Neural cell (in vitro differentiated cells): ENCODE measurements at regions not wholly inside any gene's neighbourhood (a gene's known extent, or its start where the extent isn't known, plus 50 kb on each side); places are given as distances from the start of the nearest gene placed in this dataset.

ENCODE experiments used
- H2AFZ ChIP-seq: fragments of 200-600, 300-800 bp; sonication (generic), shearing (Covaris generic); 2 replicates; pipeline ENCODE4 v1.6.0; 2014; ENCODE audit warnings: low read depth, mild to moderate bottlenecking, antibody characterized with exemption, low read length, moderate library complexity
- H3F3A ChIP-seq: fragments of 200-600 bp; shearing (Covaris generic); 2 replicates; pipeline ENCODE4 v1.6.1; 2016; ENCODE audit warnings: mild to moderate bottlenecking, moderate library complexity, mixed read lengths, antibody characterized with exemption, low read length; ENCODE audit not compliant: insufficient read depth, poor library complexity, severe bottlenecking
- H3K27ac ChIP-seq: fragments of 200-600, 300-800 bp; sonication (generic), shearing (Covaris generic); 2 replicates; pipeline ENCODE4 v1.5.1; 2014; ENCODE audit warnings: mild to moderate bottlenecking, low read length, moderate library complexity
- H3K27me3 ChIP-seq: fragments of 300-800, 200-600 bp; sonication (generic), shearing (Covaris generic); 2 replicates; pipeline ENCODE4 v1.6.0; 2014; ENCODE audit warnings: mild to moderate bottlenecking, low read depth, low read length, moderate library complexity; ENCODE audit not compliant: insufficient read depth
- H3K36me3 ChIP-seq: fragments of 300-800, 200-600 bp; sonication (generic), shearing (Covaris generic); 2 replicates; pipeline ENCODE4 v1.5.1; 2014; ENCODE audit warnings: mild to moderate bottlenecking, antibody characterized with exemption, low read length, moderate library complexity; ENCODE audit not compliant: insufficient read depth
- H3K4me2 ChIP-seq: fragments of 300-800, 200-600 bp; sonication (generic), shearing (Covaris generic); 2 replicates; pipeline ENCODE4 v1.6.0; 2014; ENCODE audit warnings: mild to moderate bottlenecking, low read length
- H3K4me3 ChIP-seq: fragments of 300-800, 200-600 bp; sonication (generic), shearing (Covaris generic); 2 replicates; pipeline ENCODE4 v1.5.1; 2014; ENCODE audit warnings: mild to moderate bottlenecking, low read length, moderate library complexity
- H3K79me2 ChIP-seq: fragments of 200-600 bp; shearing (Covaris generic); replicated peaks from 2 replicates; pipeline ENCODE4 v1.6.0; 2014; ENCODE audit warnings: mild to moderate bottlenecking, low read length, moderate library complexity; ENCODE audit not compliant: insufficient read depth
- H3K9ac ChIP-seq: fragments of 300-800, 200-600 bp; sonication (generic), shearing (Covaris generic); 2 replicates; pipeline ENCODE4 v1.6.1; 2016; ENCODE audit warnings: mild to moderate bottlenecking, low read length, mixed read lengths
- H3K9me2 ChIP-seq: fragments of 200-600 bp; shearing (Covaris generic); 2 replicates; pipeline ENCODE4 v1.6.1; 2016; ENCODE audit warnings: mild to moderate bottlenecking, low read length, mixed read lengths; ENCODE audit not compliant: insufficient read depth
- H3K9me3 ChIP-seq: fragments of 200-600, 300-800 bp; sonication (generic), shearing (Covaris generic); 2 replicates; pipeline ENCODE4 v1.6.1; 2016; ENCODE audit warnings: mild to moderate bottlenecking, mixed run types, low read length, moderate library complexity, mixed read lengths
- H4K20me1 ChIP-seq: fragments of 200-600 bp; shearing (Covaris generic); 2 replicates; pipeline ENCODE4 v1.6.1; 2016; ENCODE audit warnings: mild to moderate bottlenecking, mixed run types; ENCODE audit not compliant: insufficient read depth
- CTCF ChIP-seq: fragments of 450-650 bp; IDR thresholded peaks from 2 replicates; pipeline ENCODE4 v1.5.1; 2014; ENCODE audit warnings: antibody characterized with exemption, mild to moderate bottlenecking, moderate library complexity; ENCODE audit not compliant: poor library complexity, severe bottlenecking
- EP300 ChIP-seq: fragments of 450-650 bp; conservative IDR thresholded peaks from 2 replicates; pipeline ENCODE4 v1.6.1; 2014; ENCODE audit warnings: antibody characterized with exemption, mild to moderate bottlenecking, moderate library complexity; ENCODE audit not compliant: poor library complexity, severe bottlenecking
- EZH2 ChIP-seq: fragments of 200-600, 300-800 bp; shearing (Covaris generic), sonication (generic); IDR thresholded peaks from 2 replicates; pipeline ENCODE4 v1.6.1; 2014; ENCODE audit warnings: antibody characterized with exemption, low read length, borderline replicate concordance, mild to moderate bottlenecking; ENCODE audit not compliant: insufficient read depth, poor library complexity, severe bottlenecking
- MXI1 ChIP-seq: fragments of 450-650 bp; conservative IDR thresholded peaks from 2 replicates; pipeline ENCODE4 v1.6.1; 2014; ENCODE audit warnings: antibody characterized with exemption, mild to moderate bottlenecking; ENCODE audit not compliant: poor library complexity, severe bottlenecking
- POLR2AphosphoS5 ChIP-seq: IDR thresholded peaks from 2 replicates; pipeline ENCODE4 v1.6.1; 2012
- RAD21 ChIP-seq: fragments of 450-650 bp; conservative IDR thresholded peaks from 2 replicates; pipeline ENCODE4 v1.6.1; 2014; ENCODE audit warnings: antibody characterized with exemption, mild to moderate bottlenecking, moderate library complexity
- REST ChIP-seq: IDR thresholded peaks from 2 replicates; pipeline ENCODE4 v1.6.1; 2012; ENCODE audit warnings: borderline replicate concordance
- SMC3 ChIP-seq: fragments of 450-650 bp; conservative IDR thresholded peaks from 2 replicates; pipeline ENCODE4 v1.6.1; 2014; ENCODE audit warnings: antibody characterized with exemption, mild to moderate bottlenecking, moderate library complexity; ENCODE audit not compliant: poor library complexity
- TAF1 ChIP-seq: IDR thresholded peaks from 2 replicates; pipeline ENCODE4 v1.6.1; 2012; ENCODE audit warnings: low read depth

- Histone ChIP-seq H3F3A (no peaks in the 10 kb centered on the region), H3K4me2 (no peak overlapping the region), H3K9ac (no peak overlapping the region), H3K27me3 (no peaks in the 10 kb centered on the region), H2AFZ (no peak overlapping the region), H3K9me2 (no peaks in the 10 kb centered on the region), H3K79me2 (no peaks in the 10 kb centered on the region), H3K36me3 (no peaks in the 10 kb centered on the region), H3K4me3 (no peak overlapping the region), H3K9me3 (no peaks in the 10 kb centered on the region), H4K20me1 (no peaks in the 10 kb centered on the region), H3K27ac (no peak overlapping the region)
- no peak for TF ChIP-seq MXI1
- no peak for TF ChIP-seq EP300
- TF ChIP-seq RAD21 = no peak
- TF ChIP-seq TAF1 = no peak
- TF ChIP-seq SMC3 = no peak
- no peak for TF ChIP-seq POLR2AphosphoS5
- no peak for TF ChIP-seq REST
- TF ChIP-seq EZH2 = no peak
- no peak for TF ChIP-seq CTCF
Observed at GRCh38 chr10:29078919-29079318, 210.0 kb upstream of the LYZL1 start.

- TF ChIP-seq SMC3 (no peak), REST (no peak), CTCF (no peak), EZH2 (no peak), RAD21 (no peak), MXI1 (no peak), POLR2AphosphoS5 (no peak), EP300 (no peak), TAF1 (no peak)
- H3K9ac ChIP-seq = no peak overlapping the region
- no peak overlapping the region for H2AFZ ChIP-seq
- H3K9me2 ChIP-seq = no peaks in the 10 kb centered on the region
- H3K27ac ChIP-seq = no peak overlapping the region
- no peaks in the 10 kb centered on the region for H3K36me3 ChIP-seq
- no peaks in the 10 kb centered on the region for H3K79me2 ChIP-seq
- no peaks in the 10 kb centered on the region for H3K27me3 ChIP-seq
- H4K20me1 ChIP-seq = no peaks in the 10 kb centered on the region
- H3F3A ChIP-seq = no peaks in the 10 kb centered on the region
- H3K9me3 ChIP-seq = no peaks in the 10 kb centered on the region
- H3K4me2 ChIP-seq = no peak overlapping the region
- H3K4me3 ChIP-seq = no peak overlapping the region
Observed at GRCh38 chr10:29081231-29081630, 207.6 kb upstream of the LYZL1 start.
